ENCODE measurements at regions not wholly inside any gene's neighbourhood (a gene's known extent, or its start where the extent isn't known, plus 50 kb on each side); places are given as distances from the start of the nearest gene placed in this dataset.

DNA sequence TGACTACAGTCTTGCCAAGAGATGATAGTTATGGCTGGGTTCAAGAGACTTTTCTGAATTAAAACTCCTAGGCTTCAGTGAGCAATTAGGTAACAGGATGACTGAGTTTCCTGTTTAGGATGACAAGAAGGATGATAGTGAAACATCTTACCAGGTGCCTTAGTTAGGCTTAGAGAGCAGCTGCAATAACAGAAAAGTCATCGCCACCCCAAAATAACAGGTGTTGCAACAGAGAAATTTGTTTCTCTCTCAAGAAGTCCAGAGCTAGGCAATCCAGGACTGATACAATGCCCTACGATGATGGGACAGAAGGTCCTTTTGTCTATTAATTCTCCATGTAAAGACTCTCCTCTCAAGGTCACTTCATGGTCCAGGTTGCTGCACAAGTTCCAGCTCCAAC is 361.8 kb downstream of the CAAP1 start:
- Histone ChIP-seq H3K36me3 (ENCODE audit: control insufficient read depth in 2 of 2, insufficient read depth in 1 of 2, low read length in 2 of 2) (no peaks in the 10 kb centered on the region), H3K27ac (ENCODE audit: extremely low read depth, low read depth, low read length) (no peak overlapping the region), H3K9me3 (ENCODE audit: control insufficient read depth, insufficient read depth, low read depth, low read length) (no peaks in the 10 kb centered on the region), H3K4me1 (ENCODE audit: control insufficient read depth, insufficient read depth, low read length) (no peaks in the 10 kb centered on the region), H3K4me3 (ENCODE audit: low read depth, low read length) (no peak overlapping the region)
- ChIA-PET POLR2A (no interaction called here), CTCF (no interaction called here)
- TF ChIP-seq, protein P1, sequence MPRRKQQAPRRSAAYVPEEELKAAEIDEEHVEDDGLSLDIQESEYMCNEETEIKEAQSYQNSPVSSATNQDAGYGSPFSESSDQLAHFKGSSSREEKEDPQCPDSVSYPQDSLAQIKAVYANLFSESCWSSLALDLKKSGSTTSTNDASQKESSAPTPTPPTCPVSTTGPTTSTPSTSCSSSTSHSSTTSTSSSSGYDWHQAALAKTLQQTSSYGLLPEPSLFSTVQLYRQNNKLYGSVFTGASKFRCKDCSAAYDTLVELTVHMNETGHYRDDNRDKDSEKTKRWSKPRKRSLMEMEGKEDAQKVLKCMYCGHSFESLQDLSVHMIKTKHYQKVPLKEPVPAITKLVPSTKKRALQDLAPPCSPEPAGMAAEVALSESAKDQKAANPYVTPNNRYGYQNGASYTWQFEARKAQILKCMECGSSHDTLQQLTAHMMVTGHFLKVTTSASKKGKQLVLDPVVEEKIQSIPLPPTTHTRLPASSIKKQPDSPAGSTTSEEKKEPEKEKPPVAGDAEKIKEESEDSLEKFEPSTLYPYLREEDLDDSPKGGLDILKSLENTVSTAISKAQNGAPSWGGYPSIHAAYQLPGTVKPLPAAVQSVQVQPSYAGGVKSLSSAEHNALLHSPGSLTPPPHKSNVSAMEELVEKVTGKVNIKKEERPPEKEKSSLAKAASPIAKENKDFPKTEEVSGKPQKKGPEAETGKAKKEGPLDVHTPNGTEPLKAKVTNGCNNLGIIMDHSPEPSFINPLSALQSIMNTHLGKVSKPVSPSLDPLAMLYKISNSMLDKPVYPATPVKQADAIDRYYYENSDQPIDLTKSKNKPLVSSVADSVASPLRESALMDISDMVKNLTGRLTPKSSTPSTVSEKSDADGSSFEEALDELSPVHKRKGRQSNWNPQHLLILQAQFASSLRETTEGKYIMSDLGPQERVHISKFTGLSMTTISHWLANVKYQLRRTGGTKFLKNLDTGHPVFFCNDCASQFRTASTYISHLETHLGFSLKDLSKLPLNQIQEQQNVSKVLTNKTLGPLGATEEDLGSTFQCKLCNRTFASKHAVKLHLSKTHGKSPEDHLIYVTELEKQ (tag by site-specific recombination; IDR thresholded peaks at IDR 0.05; ENCODE audit: borderline replicate concordance), result no peak

DNA sequence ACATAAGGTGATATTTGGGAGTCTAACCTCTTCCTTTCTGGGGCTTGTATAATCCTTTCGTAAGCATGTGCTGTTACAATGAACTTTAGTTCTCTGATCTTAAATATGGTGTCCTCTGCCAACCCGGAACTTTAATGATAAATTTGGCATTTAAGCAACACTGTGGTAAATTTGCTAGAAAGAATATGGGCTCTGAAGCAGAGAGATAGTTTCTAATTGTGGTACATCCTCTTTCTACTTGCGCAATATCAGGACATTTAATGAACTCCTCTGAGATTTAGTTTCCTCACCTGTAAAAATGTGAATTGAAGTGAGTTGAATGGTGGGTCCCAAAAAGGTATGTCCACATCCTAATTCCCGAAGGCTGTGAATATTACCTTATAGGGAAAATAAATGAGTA is 364.7 kb downstream of the CAAP1 start:
- no peak overlapping the region for H3K27ac ChIP-seq (ENCODE audit: extremely low read depth, low read depth, low read length)
- POLR2A ChIA-PET, result no interaction called here
- no peaks in the 10 kb centered on the region for H3K4me1 ChIP-seq (ENCODE audit: control insufficient read depth, insufficient read depth, low read length)
- H3K4me3 ChIP-seq (ENCODE audit: low read depth, low read length), result no peak overlapping the region
- TF ChIP-seq ZNF768 (tag by site-specific recombination; IDR thresholded peaks at IDR 0.05) (no peak), ZNF341 (tag by site-specific recombination; IDR thresholded peaks at IDR 0.05; ENCODE audit: low read depth) (no peak), KLF10 (tag by site-specific recombination; IDR thresholded peaks at IDR 0.05) (no peak), ZNF571 (tag by site-specific recombination; IDR thresholded peaks at IDR 0.05) (no peak), ZNF530 (tag by site-specific recombination; IDR thresholded peaks at IDR 0.05; ENCODE audit: low read depth) (no peak), EGR2 (tag by site-specific recombination; IDR thresholded peaks at IDR 0.05; ENCODE audit: low read depth) (no peak), ZNF626 (tag by site-specific recombination; IDR thresholded peaks at IDR 0.05) (no peak), ZNF843 (tag by site-specific recombination; IDR thresholded peaks at IDR 0.05) (no peak), ZNF623 (tag by site-specific recombination; IDR thresholded peaks at IDR 0.05) (no peak), KLF7 (tag by site-specific recombination; IDR thresholded peaks at IDR 0.05; ENCODE audit: borderline replicate concordance) (no peak), REPIN1 (tag by site-specific recombination; IDR thresholded peaks at IDR 0.05; ENCODE audit: low read depth) (no peak), ZNF624 (tag by site-specific recombination; IDR thresholded peaks at IDR 0.05) (no peak), ZNF10 (tag by site-specific recombination; IDR thresholded peaks at IDR 0.05) (no peak), ZNF2 (tag by site-specific recombination; IDR thresholded peaks at IDR 0.05) (no peak), ZNF223 (tag by site-specific recombination; IDR thresholded peaks at IDR 0.05) (no peak)
- TF ChIP-seq, protein P2, sequence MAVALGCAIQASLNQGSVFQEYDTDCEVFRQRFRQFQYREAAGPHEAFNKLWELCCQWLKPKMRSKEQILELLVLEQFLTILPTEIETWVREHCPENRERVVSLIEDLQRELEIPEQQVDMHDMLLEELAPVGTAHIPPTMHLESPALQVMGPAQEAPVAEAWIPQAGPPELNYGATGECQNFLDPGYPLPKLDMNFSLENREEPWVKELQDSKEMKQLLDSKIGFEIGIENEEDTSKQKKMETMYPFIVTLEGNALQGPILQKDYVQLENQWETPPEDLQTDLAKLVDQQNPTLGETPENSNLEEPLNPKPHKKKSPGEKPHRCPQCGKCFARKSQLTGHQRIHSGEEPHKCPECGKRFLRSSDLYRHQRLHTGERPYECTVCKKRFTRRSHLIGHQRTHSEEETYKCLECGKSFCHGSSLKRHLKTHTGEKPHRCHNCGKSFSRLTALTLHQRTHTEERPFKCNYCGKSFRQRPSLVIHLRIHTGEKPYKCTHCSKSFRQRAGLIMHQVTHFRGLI (tag by site-specific recombination; IDR thresholded peaks at IDR 0.05), result no peak
- TF ChIP-seq, protein P3, sequence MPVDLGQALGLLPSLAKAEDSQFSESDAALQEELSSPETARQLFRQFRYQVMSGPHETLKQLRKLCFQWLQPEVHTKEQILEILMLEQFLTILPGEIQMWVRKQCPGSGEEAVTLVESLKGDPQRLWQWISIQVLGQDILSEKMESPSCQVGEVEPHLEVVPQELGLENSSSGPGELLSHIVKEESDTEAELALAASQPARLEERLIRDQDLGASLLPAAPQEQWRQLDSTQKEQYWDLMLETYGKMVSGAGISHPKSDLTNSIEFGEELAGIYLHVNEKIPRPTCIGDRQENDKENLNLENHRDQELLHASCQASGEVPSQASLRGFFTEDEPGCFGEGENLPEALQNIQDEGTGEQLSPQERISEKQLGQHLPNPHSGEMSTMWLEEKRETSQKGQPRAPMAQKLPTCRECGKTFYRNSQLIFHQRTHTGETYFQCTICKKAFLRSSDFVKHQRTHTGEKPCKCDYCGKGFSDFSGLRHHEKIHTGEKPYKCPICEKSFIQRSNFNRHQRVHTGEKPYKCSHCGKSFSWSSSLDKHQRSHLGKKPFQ (tag by site-specific recombination; IDR thresholded peaks at IDR 0.05), result no peak
- TF ChIP-seq, protein P4, sequence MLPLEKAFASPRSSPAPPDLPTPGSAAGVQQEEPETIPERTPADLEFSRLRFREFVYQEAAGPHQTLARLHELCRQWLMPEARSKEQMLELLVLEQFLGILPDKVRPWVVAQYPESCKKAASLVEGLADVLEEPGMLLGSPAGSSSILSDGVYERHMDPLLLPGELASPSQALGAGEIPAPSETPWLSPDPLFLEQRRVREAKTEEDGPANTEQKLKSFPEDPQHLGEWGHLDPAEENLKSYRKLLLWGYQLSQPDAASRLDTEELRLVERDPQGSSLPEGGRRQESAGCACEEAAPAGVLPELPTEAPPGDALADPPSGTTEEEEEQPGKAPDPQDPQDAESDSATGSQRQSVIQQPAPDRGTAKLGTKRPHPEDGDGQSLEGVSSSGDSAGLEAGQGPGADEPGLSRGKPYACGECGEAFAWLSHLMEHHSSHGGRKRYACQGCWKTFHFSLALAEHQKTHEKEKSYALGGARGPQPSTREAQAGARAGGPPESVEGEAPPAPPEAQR (tag by site-specific recombination; IDR thresholded peaks at IDR 0.05), result no peak
- CTCF ChIA-PET, result no interaction called here
- H3K36me3 ChIP-seq (ENCODE audit: control insufficient read depth in 2 of 2, insufficient read depth in 1 of 2, low read length in 2 of 2), result no peaks in the 10 kb centered on the region
- no peaks in the 10 kb centered on the region for H3K9me3 ChIP-seq (ENCODE audit: control insufficient read depth, insufficient read depth, low read depth, low read length)

All from HEK293 (cell line).